Stomach (tissue), 8 donors: ENCODE measurements at regions not wholly inside any gene's neighbourhood (a gene's known extent, or its start where the extent isn't known, plus 50 kb on each side); places are given as distances from the start of the nearest gene placed in this dataset.

Experiments used
- DNase-seq, 2 donors: peaks; one replicate each; pipeline versions ENCODE4 v3.0.0 to v3.0.0-alpha.2; 2013 to 2019
- H3K27ac ChIP-seq, 5 donors: fragments of 200-600 bp in 4 of 5; sonication (generic) in 4 of 5; one replicate each; pipeline ENCODE4 v1.5.1; 2013 to 2019; ENCODE audit warnings: mild to moderate bottlenecking in 1 of 5, moderate library complexity in 1 of 5
- H3K27me3 ChIP-seq, 3 donors: fragments of 200-600 bp; sonication (generic); one replicate each; pipeline ENCODE4 v1.5.1; 2017 to 2019; ENCODE audit warnings: mixed run types in 1 of 3
- H3K36me3 ChIP-seq, 4 donors: fragments of 200-600 bp; sonication (generic); 1 replicate in 3 of 4; 2 replicates in 1 of 4; pipeline ENCODE4 v1.5.1; 2016 to 2019
- H3K4me1 ChIP-seq, 4 donors: fragments of 200-600 bp; sonication (generic); one replicate each; pipeline ENCODE4 v1.5.1; 2016 to 2019
- H3K4me3 ChIP-seq, 4 donors: fragments of 200-600 bp; sonication (generic) in 3 of 4; one replicate each; pipeline ENCODE4 v1.5.1; 2016 to 2019; ENCODE audit warnings: mild to moderate bottlenecking in 1 of 4
- H3K9me3 ChIP-seq, 4 donors: fragments of 200-600 bp; sonication (generic); one replicate each; pipeline ENCODE4 v1.5.1; 2016 to 2019
- CTCF ChIP-seq, 7 experiments: fragments of 450-650 bp in 4 of 7; fragments of 200-600 bp in 3 of 7; sonication (generic) in 3 of 7; IDR thresholded peaks; one replicate each; pipeline ENCODE4 v1.5.1; 2016 to 2019; ENCODE audit warnings: antibody characterized with exemption in 7 of 7, control low read depth in 2 of 7, mild to moderate bottlenecking in 1 of 7
- EP300 ChIP-seq: sonication (generic); formaldehyde crosslinking; IDR thresholded peaks from one replicate; pipeline ENCODE4 v1.6.1; 2017; ENCODE audit warnings: antibody characterized with exemption
- POLR2A ChIP-seq, 4 donors: fragments of 450-650 bp; IDR thresholded peaks; one replicate each; pipeline ENCODE4 v1.6.1; 2016; ENCODE audit warnings: antibody characterized with exemption in 4 of 4, control low read depth in 2 of 4, mild to moderate bottlenecking in 1 of 4, moderate library complexity in 1 of 4
- POLR2AphosphoS5 ChIP-seq, 3 donors: sonication (generic); formaldehyde crosslinking; IDR thresholded peaks; one replicate each; pipeline ENCODE4 v1.6.1; 2016; ENCODE audit warnings: antibody characterized with exemption in 3 of 3
- WGBS, 5 donors: extraction: QIAGEN DNeasy Blood & Tissue Kit in 3 of 5; methylation state at CpG; one replicate each; pipeline versions ENCODE4 v1.1.5 to v1.1.7; 2013 to 2018; 5-methylcytosine and 5-hydroxymethylcytosine counted together
- intact Hi-C: fragments of 100-400 bp; cut with DNase I; formaldehyde crosslinking; loops from one replicate; pipeline ENCODE4 v1.15.1; 2023; ENCODE audit warnings: low total_unique reads
- donor health status: healthy with polysubstance abuse.
- donor health status: Bipolar disorder and iron deficiency.
- donor health status: healthy.

GRCh38 chr13:95499811-95500712, 52.5 kb upstream of the CLDN10 start:
- Histone ChIP-seq H3K4me1 (peaks cover 0 to 11% (median 4%) of the 10 kb centered on the region in 4 donors), H3K36me3 (no peaks in the 10 kb centered on the region), H3K27me3 (no peaks in the 10 kb centered on the region), H3K4me3 (no peak overlapping the region), H3K9me3 (peaks cover 0 to 6% (median 5%) of the 10 kb centered on the region in 4 donors), H3K27ac (no peak overlapping the region)
- TF ChIP-seq POLR2A (IDR thresholded peaks at IDR 0.05) = no peak
- TF ChIP-seq EP300 = no peak
- no peak for TF ChIP-seq POLR2AphosphoS5 (IDR thresholded peaks at IDR 0.05)
- TF ChIP-seq CTCF (IDR thresholded peaks at IDR 0.05) = no peak
- DNase-seq = no peak
- intact Hi-C loops = no loop called here
- WGBS, 5 donors = 80 to 90% (median 86%) methylated on average over 6 of the region's 6 CpGs

GRCh38 chr13:95502216-95502615, 50.3 kb upstream of the CLDN10 start:
- H3K4me3 ChIP-seq = no peak overlapping the region
- no peaks in the 10 kb centered on the region for H3K36me3 ChIP-seq
- no peak overlapping the region for H3K27ac ChIP-seq
- no peak for DNase-seq
- WGBS, 5 donors = 64 to 90% (median 83%) methylated on average over 2 of the region's 2 CpGs
- no peaks in the 10 kb centered on the region for H3K27me3 ChIP-seq
- TF ChIP-seq POLR2A (IDR thresholded peaks at IDR 0.05) (no peak), EP300 (no peak), POLR2AphosphoS5 (IDR thresholded peaks at IDR 0.05) (no peak), CTCF (IDR thresholded peaks at IDR 0.05) (no peak)
- H3K9me3 ChIP-seq = no peaks in the 10 kb centered on the region
- intact Hi-C loops = no loop called here
- H3K4me1 ChIP-seq = peaks cover 0 to 16% (median 5%) of the 10 kb centered on the region in 4 donors
